Right lobe of liver (tissue), 4 donors: ENCODE measurements at regions not wholly inside any gene's neighbourhood (a gene's known extent, or its start where the extent isn't known, plus 50 kb on each side); places are given as distances from the start of the nearest gene placed in this dataset.
"Not testable (repeated sequence)": the region's sequence is repeated elsewhere in the genome, so short reads cannot be mapped to it uniquely, and the experiment has no call there.

Experiments
- POLR2A ChIP-seq: fragments of 450-650 bp; IDR thresholded peaks from one replicate; pipeline ENCODE4 v1.6.1; 2017; ENCODE audit warnings: antibody characterized with exemption, mild to moderate bottlenecking
- TF ChIP-seq, protein P1 (sequence below), 4 donors: fragments of 200-600 bp in 3 of 4; fragments of 450-650 bp in 1 of 4; IDR thresholded peaks; one replicate each; pipeline versions ENCODE4 v1.5.1 to v1.8.0; 2016 to 2022; ENCODE audit warnings: antibody characterized with exemption in 4 of 4, mild to moderate bottlenecking in 2 of 4
- donor health status: DM: no; HTN: no; CAD: no.
- donor health status: DM: no; HTN: no; CAD: no.
- donor health status: DM: no; HTN: yes; CAD: no.

DNA sequence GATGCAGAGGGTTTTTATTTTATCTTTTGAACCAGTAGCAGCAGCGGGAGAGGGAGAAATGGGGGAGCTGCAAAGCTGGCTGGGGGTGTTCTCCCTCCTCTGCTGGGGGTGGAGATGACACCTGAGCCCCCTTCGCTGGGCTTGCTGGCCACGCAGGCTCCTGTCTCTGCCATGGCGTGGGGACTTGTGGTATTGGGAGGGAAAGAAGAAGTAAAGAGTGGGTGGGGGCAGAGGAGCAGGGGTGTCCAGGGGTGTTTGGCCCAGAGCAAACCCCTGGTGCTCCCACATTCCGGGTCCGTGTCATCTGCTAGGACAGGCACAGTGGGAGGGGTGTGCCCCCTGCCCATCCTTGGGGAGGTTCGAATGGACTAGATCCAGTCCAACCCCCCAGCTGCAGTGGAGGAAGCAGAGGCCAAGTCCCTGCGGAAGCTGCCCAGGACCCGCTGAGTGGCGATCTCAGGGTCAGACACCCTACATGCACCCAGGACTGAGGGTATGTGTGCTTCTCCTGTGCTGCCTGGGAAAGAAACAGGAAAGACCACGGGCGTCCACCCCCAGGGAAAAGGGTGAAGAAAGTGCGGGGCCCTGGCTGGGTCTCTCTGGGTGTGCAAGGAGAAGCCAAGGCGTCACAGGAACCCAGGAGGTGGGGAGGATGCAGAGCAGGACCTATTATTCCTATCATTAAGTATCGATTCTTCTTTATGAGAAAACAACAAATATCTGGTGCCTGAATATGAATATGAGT is 163.2 kb downstream of the TRIM43 start:
- TF ChIP-seq POLR2A = not testable (repeated sequence)
- TF ChIP-seq, protein P1, sequence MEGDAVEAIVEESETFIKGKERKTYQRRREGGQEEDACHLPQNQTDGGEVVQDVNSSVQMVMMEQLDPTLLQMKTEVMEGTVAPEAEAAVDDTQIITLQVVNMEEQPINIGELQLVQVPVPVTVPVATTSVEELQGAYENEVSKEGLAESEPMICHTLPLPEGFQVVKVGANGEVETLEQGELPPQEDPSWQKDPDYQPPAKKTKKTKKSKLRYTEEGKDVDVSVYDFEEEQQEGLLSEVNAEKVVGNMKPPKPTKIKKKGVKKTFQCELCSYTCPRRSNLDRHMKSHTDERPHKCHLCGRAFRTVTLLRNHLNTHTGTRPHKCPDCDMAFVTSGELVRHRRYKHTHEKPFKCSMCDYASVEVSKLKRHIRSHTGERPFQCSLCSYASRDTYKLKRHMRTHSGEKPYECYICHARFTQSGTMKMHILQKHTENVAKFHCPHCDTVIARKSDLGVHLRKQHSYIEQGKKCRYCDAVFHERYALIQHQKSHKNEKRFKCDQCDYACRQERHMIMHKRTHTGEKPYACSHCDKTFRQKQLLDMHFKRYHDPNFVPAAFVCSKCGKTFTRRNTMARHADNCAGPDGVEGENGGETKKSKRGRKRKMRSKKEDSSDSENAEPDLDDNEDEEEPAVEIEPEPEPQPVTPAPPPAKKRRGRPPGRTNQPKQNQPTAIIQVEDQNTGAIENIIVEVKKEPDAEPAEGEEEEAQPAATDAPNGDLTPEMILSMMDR (IDR thresholded peaks at IDR 0.05) = not testable (repeated sequence)
